H9 (cell line): ENCODE measurements at regions not wholly inside any gene's neighbourhood (a gene's known extent, or its start where the extent isn't known, plus 50 kb on each side); places are given as distances from the start of the nearest gene placed in this dataset.
A peak's percentile ranks its signal among the peaks of the same experiment; 100 is the strongest.

Experiments
- DNase-seq: peaks from one replicate; pipeline ENCODE4 v3.0.0-alpha.2; 2017
- H2AFZ ChIP-seq: one replicate; pipeline ENCODE4 v1.6.1; 2013; ENCODE audit warnings: mild to moderate bottlenecking, low read length, control low read depth, moderate library complexity
- H2AK5ac ChIP-seq: 2 replicates; pipeline ENCODE4 v1.6.1; 2013; ENCODE audit warnings: low read length, control low read depth, mixed read lengths; ENCODE audit not compliant: insufficient read length
- H2BK120ac ChIP-seq: one replicate; pipeline ENCODE4 v1.6.1; 2013; ENCODE audit warnings: low read depth, mild to moderate bottlenecking, low read length, control low read depth, inconsistent platforms; ENCODE audit not compliant: poor library complexity, severe bottlenecking
- H2BK12ac ChIP-seq: 2 replicates; pipeline ENCODE4 v1.6.1; 2013; ENCODE audit warnings: low read length, control low read depth, mixed read lengths, low read depth; ENCODE audit not compliant: insufficient read length
- H2BK15ac ChIP-seq: 2 replicates; pipeline ENCODE4 v1.6.1; 2013; ENCODE audit warnings: low read depth, low read length, control low read depth
- H2BK20ac ChIP-seq: one replicate; pipeline ENCODE4 v1.6.1; 2013; ENCODE audit warnings: low read depth, mild to moderate bottlenecking, low read length, control low read depth, inconsistent platforms; ENCODE audit not compliant: poor library complexity, severe bottlenecking
- H2BK5ac ChIP-seq: 2 replicates; pipeline ENCODE4 v1.6.1; 2013; ENCODE audit warnings: low read length, control low read depth, mixed read lengths; ENCODE audit not compliant: insufficient read length
- H3K14ac ChIP-seq: 2 replicates; pipeline ENCODE4 v1.6.1; 2013; ENCODE audit warnings: low read length, control low read depth; ENCODE audit not compliant: insufficient read depth
- H3K18ac ChIP-seq: 2 replicates; pipeline ENCODE4 v1.6.1; 2013; ENCODE audit warnings: low read depth, mild to moderate bottlenecking, mixed read lengths, low read length, control low read depth; ENCODE audit not compliant: insufficient read length
- H3K23ac ChIP-seq: 2 replicates; pipeline ENCODE4 v1.6.1; 2013; ENCODE audit warnings: low read length, control low read depth, mixed read lengths, low read depth; ENCODE audit not compliant: insufficient read length
- H3K23me2 ChIP-seq: 2 replicates; pipeline ENCODE4 v1.6.1; 2013; ENCODE audit warnings: low read depth, mild to moderate bottlenecking, mixed read lengths, low read length, control low read depth; ENCODE audit not compliant: insufficient read length, poor library complexity, severe bottlenecking
- H3K27ac ChIP-seq: 2 replicates; pipeline ENCODE4 v1.5.1; 2013; ENCODE audit warnings: low read length, control low read depth, mixed read lengths, low read depth; ENCODE audit not compliant: insufficient read length
- H3K27me3 ChIP-seq: 2 replicates; pipeline ENCODE4 v1.6.1; 2013; ENCODE audit warnings: low read length, control low read depth, inconsistent platforms; ENCODE audit not compliant: insufficient read depth
- H3K4ac ChIP-seq: 2 replicates; pipeline ENCODE4 v1.6.1; 2013; ENCODE audit warnings: low read depth, mild to moderate bottlenecking, control low read depth, inconsistent platforms, low read length, moderate library complexity
- H3K4me1 ChIP-seq: 2 replicates; pipeline ENCODE4 v1.6.1; 2013; ENCODE audit warnings: low read length, control low read depth, inconsistent platforms; ENCODE audit not compliant: insufficient read depth
- H3K4me2 ChIP-seq: 2 replicates; pipeline ENCODE4 v1.6.1; 2013; ENCODE audit warnings: low read length, control low read depth, mixed read lengths; ENCODE audit not compliant: insufficient read length, insufficient read depth
- H3K56ac ChIP-seq: 2 replicates; pipeline ENCODE4 v1.6.1; 2013; ENCODE audit warnings: low read depth, mild to moderate bottlenecking, mixed read lengths, low read length, control low read depth; ENCODE audit not compliant: insufficient read length
- H3K79me1 ChIP-seq: 2 replicates; pipeline ENCODE4 v1.6.1; 2013; ENCODE audit warnings: low read depth, mild to moderate bottlenecking, moderate library complexity, low read length, control low read depth, inconsistent platforms; ENCODE audit not compliant: insufficient read depth, poor library complexity, severe bottlenecking
- H3K79me2 ChIP-seq: 2 replicates; pipeline ENCODE4 v1.6.1; 2013; ENCODE audit warnings: low read length, control low read depth, inconsistent platforms; ENCODE audit not compliant: insufficient read depth
- H3K9ac ChIP-seq: 2 replicates; pipeline ENCODE4 v1.6.1; 2013; ENCODE audit warnings: low read length, control low read depth, mixed read lengths; ENCODE audit not compliant: insufficient read length; ENCODE audit errors: extremely low read depth
- H3K9me3 ChIP-seq: one replicate; pipeline ENCODE4 v1.6.1; 2013; ENCODE audit warnings: low read depth, low read length, inconsistent platforms; ENCODE audit not compliant: control insufficient read depth
- H3T11ph ChIP-seq: one replicate; pipeline ENCODE4 v1.6.1; 2013; ENCODE audit warnings: mild to moderate bottlenecking, low read length, control low read depth, inconsistent platforms
- H4K20me1 ChIP-seq: one replicate; pipeline ENCODE4 v1.6.1; 2013; ENCODE audit not compliant: control insufficient read depth, insufficient read length, insufficient read depth
- H4K5ac ChIP-seq: 2 replicates; pipeline ENCODE4 v1.6.1; 2013; ENCODE audit warnings: low read depth, mild to moderate bottlenecking, mixed read lengths, low read length, control low read depth; ENCODE audit not compliant: insufficient read length
- H4K8ac ChIP-seq: replicated peaks from 2 replicates; pipeline ENCODE4 v1.6.1; 2013; ENCODE audit warnings: low read length, control low read depth, mixed read lengths, low read depth; ENCODE audit not compliant: insufficient read length
- H4K91ac ChIP-seq: 2 replicates; pipeline ENCODE4 v1.6.1; 2013; ENCODE audit warnings: low read depth, mild to moderate bottlenecking, moderate library complexity, mixed read lengths, low read length, control low read depth; ENCODE audit not compliant: insufficient read length
- H3K27ac Mint-ChIP-seq, 3 experiments: 2 replicates in 2 of 3; 3 replicates in 1 of 3; pipeline ENCODE4 v1.8.0; 2020 to 2021; ENCODE audit warnings: mixed read lengths in 3 of 3, mild to moderate bottlenecking in 1 of 3, moderate library complexity in 1 of 3
- H3K27me3 Mint-ChIP-seq: 2 replicates; pipeline ENCODE4 v1.8.0; 2021; ENCODE audit warnings: low read depth, mild to moderate bottlenecking, moderate library complexity, mixed read lengths
- H3K36me3 Mint-ChIP-seq, 3 experiments: 2 replicates in 2 of 3; 3 replicates in 1 of 3; pipeline ENCODE4 v1.8.0; 2020 to 2021; ENCODE audit warnings: low read depth in 3 of 3, mixed read lengths in 3 of 3; ENCODE audit not compliant: insufficient read depth in 1 of 3
- H3K4me1 Mint-ChIP-seq, 2 experiments: 2 replicates each; pipeline ENCODE4 v1.8.0; 2020; ENCODE audit warnings: mixed read lengths in 2 of 2
- H3K4me3 Mint-ChIP-seq, 2 experiments: 2 replicates in 1 of 2; 3 replicates in 1 of 2; pipeline ENCODE4 v1.8.0; 2020 to 2021; ENCODE audit warnings: mild to moderate bottlenecking in 2 of 2, mixed read lengths in 2 of 2, moderate library complexity in 1 of 2
- H3K9me3 Mint-ChIP-seq, 2 experiments: 2 replicates in 1 of 2; 3 replicates in 1 of 2; pipeline ENCODE4 v1.8.0; 2020; ENCODE audit warnings: mild to moderate bottlenecking in 2 of 2, mixed read lengths in 2 of 2, moderate library complexity in 1 of 2
- WGBS: extraction: QIAGEN DNeasy Blood & Tissue Kit; methylation state at CpG from one replicate; pipeline ENCODE4 v1.1.7; 2013; ENCODE audit warnings: missing lambda C conversion rate, low lambda C conversion rate, mixed read lengths; ENCODE audit not compliant: insufficient read length; ENCODE audit errors: extremely low coverage; 5-methylcytosine and 5-hydroxymethylcytosine counted together
- TF ChIP-seq, protein P1 (sequence below): fragments of 200-600 bp; sonication (generic); conservative IDR thresholded peaks from 3 replicates; pipeline ENCODE4 v1.8.0; 2021; ENCODE audit warnings: antibody characterized with exemption, mild to moderate bottlenecking

DNA sequence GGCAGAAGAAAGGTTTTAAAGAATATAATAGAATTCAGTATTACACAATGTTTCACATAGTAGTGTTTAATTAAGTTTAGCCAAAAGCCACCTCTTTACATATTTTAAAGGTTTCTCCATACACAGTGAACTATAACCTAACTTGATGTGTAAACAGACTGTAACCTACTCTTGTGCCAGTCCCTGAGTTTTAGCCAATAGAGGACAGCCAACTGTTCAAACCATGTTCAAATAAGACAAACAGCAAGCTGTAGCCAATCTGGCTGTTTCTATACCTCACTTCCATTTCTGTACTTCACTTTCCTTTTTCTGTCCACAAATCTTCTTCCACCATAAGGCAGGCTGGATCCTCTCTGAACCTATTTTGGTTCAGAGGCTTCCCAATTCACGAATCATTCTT is 65.2 kb downstream of the TEX13C start:
- TF ChIP-seq, protein P1, sequence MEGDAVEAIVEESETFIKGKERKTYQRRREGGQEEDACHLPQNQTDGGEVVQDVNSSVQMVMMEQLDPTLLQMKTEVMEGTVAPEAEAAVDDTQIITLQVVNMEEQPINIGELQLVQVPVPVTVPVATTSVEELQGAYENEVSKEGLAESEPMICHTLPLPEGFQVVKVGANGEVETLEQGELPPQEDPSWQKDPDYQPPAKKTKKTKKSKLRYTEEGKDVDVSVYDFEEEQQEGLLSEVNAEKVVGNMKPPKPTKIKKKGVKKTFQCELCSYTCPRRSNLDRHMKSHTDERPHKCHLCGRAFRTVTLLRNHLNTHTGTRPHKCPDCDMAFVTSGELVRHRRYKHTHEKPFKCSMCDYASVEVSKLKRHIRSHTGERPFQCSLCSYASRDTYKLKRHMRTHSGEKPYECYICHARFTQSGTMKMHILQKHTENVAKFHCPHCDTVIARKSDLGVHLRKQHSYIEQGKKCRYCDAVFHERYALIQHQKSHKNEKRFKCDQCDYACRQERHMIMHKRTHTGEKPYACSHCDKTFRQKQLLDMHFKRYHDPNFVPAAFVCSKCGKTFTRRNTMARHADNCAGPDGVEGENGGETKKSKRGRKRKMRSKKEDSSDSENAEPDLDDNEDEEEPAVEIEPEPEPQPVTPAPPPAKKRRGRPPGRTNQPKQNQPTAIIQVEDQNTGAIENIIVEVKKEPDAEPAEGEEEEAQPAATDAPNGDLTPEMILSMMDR = no peak
- H3K56ac ChIP-seq = no peak overlapping the region
- H3K27me3 Mint-ChIP-seq = peaks cover 5% of the 10 kb centered on the region
- no peak overlapping the region for H3K4ac ChIP-seq
- peak overlapping the region; percentile 26 for H3K27ac ChIP-seq
- H3K79me2 ChIP-seq = peaks cover 3% of the 10 kb centered on the region; the same call in 1 of the 2 replicates
- no peaks in the 10 kb centered on the region for H3K9me3 ChIP-seq
- H4K5ac ChIP-seq = no peak overlapping the region
- WGBS = no CpG with 5 or more reads among the region's 1 CpG
- no peak overlapping the region for H3K23ac ChIP-seq
- H3K9ac ChIP-seq = no peak overlapping the region
- no peak overlapping the region for H4K91ac ChIP-seq
- no peaks in the 10 kb centered on the region for H4K20me1 ChIP-seq
- H3K4me3 Mint-ChIP-seq = no peak overlapping the region
- no peaks in the 10 kb centered on the region for H3K4me1 ChIP-seq
- H2BK12ac ChIP-seq = no peak overlapping the region
- no peak overlapping the region for H2BK15ac ChIP-seq
- H2BK20ac ChIP-seq = no peak overlapping the region
- peaks cover 51 to 57% (median 54%) of the 10 kb centered on the region in 3 experiments for H3K36me3 Mint-ChIP-seq
- no peak for DNase-seq
- H2BK120ac ChIP-seq = no peak overlapping the region
- no peak overlapping the region for H3K4me2 ChIP-seq
- no peak overlapping the region for H2AFZ ChIP-seq
- H2BK5ac ChIP-seq = no peak overlapping the region
- no peak overlapping the region for H4K8ac ChIP-seq
- no peak overlapping the region for H2AK5ac ChIP-seq
- peak overlapping the region in 1 of 3 experiments; percentile 80; a peak in 3 of 7 replicates for H3K27ac Mint-ChIP-seq
- no peak overlapping the region for H3K18ac ChIP-seq
- no peaks in the 10 kb centered on the region for H3K27me3 ChIP-seq
- peaks cover 0 to 6% of the 10 kb centered on the region in 2 experiments; a peak in 2 of 5 replicates for H3K9me3 Mint-ChIP-seq
- no peaks in the 10 kb centered on the region for H3K79me1 ChIP-seq
- H3T11ph ChIP-seq = no peak overlapping the region
- peaks cover 52 to 59% of the 10 kb centered on the region in 2 experiments for H3K4me1 Mint-ChIP-seq
- no peak overlapping the region for H3K14ac ChIP-seq
- peaks cover 4% of the 10 kb centered on the region for H3K23me2 ChIP-seq
